HG02938 (cell line): ENCODE measurements at regions not wholly inside any gene's neighbourhood (a gene's known extent, or its start where the extent isn't known, plus 50 kb on each side); places are given as distances from the start of the nearest gene placed in this dataset.
"Not testable (repeated sequence)": the region's sequence is repeated elsewhere in the genome, so short reads cannot be mapped to it uniquely, and the experiment has no call there.

Experiments used
- ATAC-seq: cut with Tn5 transposase; IDR thresholded peaks from one replicate; pipeline ENCODE4 v1.9.1; 2021; ENCODE audit warnings: mild to moderate bottlenecking, moderate library complexity; ENCODE audit not compliant: unreplicated experiment

- ATAC-seq, result no peak
Measured at GRCh38 chr13:65965501-65965900, 1264.6 kb downstream of the PCDH9 start.

GRCh38 chr13:65964672-65965071, 1265.5 kb downstream of the PCDH9 start:
- no peak for ATAC-seq

GRCh38 chr13:65959305-65959704, 1270.8 kb downstream of the PCDH9 start:
- no peak for ATAC-seq

GRCh38 chr13:65946387-65946786, 1283.7 kb downstream of the PCDH9 start:
- ATAC-seq, result no peak

- ATAC-seq, result no peak
Measured at GRCh38 chr13:65943708-65944107, 1286.4 kb downstream of the PCDH9 start.

DNA sequence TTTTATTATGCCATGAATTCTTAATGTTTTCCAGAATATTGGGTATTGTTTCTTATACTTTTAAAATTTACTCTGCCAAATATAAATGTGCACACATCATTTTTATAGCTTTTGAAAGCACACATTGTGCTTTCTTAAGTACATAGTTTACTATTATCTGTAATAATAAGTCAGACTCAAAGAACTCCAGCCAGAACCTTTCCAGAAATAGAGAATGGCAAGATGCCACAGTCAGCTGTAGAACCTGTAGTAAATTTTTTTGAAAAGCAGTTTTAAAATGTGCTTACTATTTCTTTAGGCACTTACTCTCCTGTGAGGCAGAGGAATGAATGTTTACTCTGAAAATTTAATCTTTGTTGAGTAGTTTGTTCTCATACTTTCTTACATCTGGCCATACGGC, 1287.1 kb downstream of the PCDH9 start:
- no peak for ATAC-seq

DNA sequence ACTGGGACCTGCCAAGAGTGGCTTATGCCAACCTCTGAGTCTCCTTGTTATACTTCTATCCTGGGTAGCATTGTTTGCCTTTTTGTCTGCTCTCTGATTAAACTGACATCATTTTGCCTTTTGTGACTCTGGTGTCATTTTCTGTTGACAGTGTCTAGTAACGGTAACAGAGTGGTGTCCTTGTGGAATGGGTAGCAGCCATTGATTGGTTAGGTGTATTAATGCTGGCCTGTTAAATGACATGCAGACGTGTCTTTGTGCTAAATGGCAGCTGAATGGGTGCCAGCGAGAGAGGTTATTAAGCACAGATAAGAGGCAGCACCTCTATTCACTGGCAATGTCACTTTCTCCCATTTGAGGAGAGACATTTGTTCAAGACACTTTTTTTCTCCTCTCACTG, 1289.4 kb downstream of the PCDH9 start:
- no peak for ATAC-seq

GRCh38 chr13:65937251-65937650, 1292.9 kb downstream of the PCDH9 start:
- ATAC-seq, result no peak

DNA sequence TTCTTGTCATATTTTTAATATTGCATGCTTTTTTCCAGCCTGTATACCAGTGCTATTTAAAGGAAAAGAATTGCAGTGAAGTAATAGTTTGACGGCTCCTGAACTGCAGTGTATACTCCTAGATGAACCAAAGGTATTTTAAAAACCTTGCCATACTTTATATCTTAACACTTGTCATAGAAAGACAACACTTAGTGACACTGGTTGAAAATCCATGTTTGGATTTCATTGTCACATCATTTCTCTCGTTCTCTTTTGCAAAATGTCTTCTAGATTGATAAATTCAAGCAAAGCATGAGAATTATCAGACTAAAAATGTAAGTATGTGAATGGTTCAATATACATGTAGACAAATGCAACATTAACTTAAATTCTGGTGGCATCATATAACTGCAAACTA, 1293.9 kb downstream of the PCDH9 start:
- ATAC-seq, result no peak

DNA sequence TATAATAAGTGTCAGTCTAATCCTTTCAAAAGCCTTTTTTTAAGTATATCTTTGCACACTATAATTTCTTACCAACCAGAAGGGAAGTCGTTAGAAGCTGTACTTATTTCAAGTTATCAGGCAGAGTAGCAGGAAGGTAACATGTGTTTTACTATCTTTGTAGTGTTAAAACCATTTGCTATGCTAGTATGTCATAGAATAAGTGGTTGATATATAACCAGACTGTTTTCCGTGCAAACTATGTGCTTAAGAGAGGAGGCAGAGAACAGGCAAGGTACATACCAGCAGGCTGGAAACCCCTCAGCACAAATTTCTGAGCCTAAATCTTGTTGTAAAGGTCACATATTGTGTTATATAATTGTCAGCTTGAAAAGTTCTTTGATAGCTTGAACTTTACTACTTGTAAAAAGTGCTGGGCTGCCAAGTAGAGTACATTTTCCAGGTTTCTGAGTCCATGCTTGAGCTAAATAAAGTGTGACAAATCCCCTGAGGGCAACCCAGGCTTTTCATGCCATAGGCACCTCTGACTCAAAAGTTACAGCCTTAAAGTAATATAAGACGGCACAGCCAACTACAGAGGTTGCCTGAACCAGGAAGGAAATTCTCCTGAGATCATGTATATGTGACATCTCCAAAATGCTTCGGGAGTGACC, 1297.4 kb downstream of the PCDH9 start:
- no peak for ATAC-seq

DNA sequence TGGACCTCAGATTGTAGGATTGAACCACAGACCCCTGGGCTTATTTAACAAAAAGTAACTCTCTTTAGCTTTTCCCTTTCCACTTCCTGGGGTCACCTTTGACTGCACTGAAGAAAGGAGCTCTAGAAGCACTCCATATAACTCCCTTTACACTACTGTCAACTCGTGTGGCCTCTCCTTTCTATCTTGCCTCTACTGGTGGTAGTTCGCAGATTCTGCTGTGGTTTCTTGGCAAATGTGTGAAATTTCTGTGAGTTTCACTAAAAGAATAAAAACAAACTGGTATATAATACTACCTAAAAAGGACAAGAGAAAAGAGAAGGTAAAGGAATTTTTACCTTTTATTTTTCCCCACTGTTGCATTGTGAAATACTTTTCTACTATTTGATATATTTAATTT, 1298.1 kb downstream of the PCDH9 start:
- ATAC-seq, result no peak

DNA sequence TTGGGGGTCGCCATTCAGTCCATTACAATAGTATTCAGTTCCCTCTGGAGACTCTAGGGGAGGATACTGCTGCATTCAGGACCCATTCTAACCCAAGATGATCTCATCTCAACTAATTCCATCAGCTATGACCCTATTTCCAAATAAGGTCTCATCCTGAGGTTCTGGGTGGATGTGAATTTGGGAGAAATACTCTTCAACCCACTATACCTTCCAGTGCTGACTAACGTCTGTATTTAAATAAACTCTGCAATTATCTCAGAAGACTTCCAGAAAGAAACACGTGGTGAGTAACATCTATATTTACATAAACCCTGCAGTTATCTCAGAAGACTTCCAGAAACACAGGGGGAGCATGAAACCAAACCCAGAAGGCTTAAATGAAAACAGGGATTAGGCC, 1300.7 kb downstream of the PCDH9 start:
- ATAC-seq, result no peak

GRCh38 chr13:65926750-65927171, 1303.4 kb downstream of the PCDH9 start:
- ATAC-seq, result peak; percentile 94

DNA sequence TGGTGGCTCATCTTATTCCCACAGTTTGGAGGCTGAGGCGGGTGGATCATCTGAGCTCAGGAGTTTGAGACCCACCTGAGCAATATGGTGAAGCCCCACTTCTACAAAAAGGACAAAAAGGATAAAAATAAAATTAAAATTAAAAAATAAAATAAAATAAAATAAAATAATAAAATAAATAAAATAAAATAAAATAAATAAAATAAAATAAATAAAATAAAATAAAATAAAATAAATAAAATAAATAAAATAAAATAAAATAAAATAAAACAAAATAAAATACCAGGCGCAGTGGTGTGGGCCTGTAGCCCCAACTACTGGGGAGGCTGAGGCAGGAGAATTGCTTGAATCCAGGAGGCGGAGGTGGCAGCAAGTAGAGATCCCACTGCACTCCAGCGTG, 1307.3 kb downstream of the PCDH9 start:
- ATAC-seq, result not testable (repeated sequence)

DNA sequence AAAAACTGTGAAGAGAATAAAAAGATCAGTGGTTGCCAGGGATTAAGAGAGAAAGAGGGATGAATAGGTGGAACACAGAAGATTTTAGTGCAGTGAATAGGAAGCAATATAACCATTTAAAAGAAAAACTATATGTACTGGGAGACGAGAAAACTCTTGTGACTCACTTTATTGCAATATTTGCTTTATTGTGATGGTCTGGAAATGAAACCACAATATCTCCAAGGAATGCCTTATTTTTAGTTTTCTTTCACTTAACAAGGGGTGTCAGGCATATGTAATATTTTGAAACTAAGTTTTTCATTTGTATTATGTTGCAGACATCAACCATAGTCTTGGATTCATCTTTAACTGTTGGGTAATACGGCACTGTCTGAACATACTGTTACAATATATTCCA, 1308.2 kb downstream of the PCDH9 start:
- ATAC-seq, result no peak

- no peak for ATAC-seq
Measured at GRCh38 chr13:65917731-65918130, 1312.4 kb downstream of the PCDH9 start.

DNA sequence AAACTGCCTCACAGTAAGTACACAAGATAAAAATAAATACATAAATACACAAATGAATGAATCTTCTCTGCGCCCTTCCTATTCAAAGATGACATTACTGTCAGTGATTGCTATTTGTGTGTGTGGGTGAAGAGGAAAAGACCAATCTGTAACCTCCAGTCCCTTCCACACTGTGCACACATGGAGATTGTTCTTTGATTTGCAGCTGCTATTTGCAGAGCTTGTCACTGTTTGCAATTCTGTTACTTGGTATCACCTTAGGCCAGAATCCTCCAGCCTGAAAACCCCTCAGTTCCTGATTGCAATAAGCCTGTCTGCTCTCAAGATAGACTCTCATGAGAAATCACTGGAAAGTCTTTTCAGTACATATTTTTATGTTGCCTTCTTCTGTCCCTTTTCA, 1314.9 kb downstream of the PCDH9 start:
- ATAC-seq, result no peak

- ATAC-seq, result no peak
Measured at GRCh38 chr13:65914716-65915115, 1315.4 kb downstream of the PCDH9 start.

- ATAC-seq, result no peak
Measured at GRCh38 chr13:65913173-65913572, 1317.0 kb downstream of the PCDH9 start.

- ATAC-seq, result no peak
Measured at GRCh38 chr13:65912516-65912915, 1317.6 kb downstream of the PCDH9 start.

GRCh38 chr13:65911546-65912193, 1318.5 kb downstream of the PCDH9 start:
- no peak for ATAC-seq

DNA sequence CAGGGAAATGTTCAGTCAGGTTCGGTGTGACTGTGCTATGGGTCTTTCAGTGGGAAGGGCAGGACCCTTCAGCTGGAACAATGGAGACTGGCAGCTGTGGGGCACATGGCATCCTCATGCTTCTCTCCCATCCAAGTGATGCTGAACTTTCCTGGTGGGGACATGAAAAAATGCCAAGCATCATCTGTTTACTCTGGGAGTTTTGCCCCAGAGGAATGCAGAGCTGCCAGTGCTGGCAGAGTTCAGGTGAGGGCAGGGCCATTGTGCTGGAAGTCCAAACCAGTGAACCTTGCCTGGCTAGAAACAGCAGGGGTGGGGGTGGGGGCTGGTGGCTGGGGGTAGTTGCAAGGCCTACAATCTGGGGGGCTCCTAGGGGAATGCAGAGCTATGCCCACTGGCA, 1320.6 kb downstream of the PCDH9 start:
- no peak for ATAC-seq
